ENCODE measurements at regions not wholly inside any gene's neighbourhood (a gene's known extent, or its start where the extent isn't known, plus 50 kb on each side); places are given as distances from the start of the nearest gene placed in this dataset.

DNA sequence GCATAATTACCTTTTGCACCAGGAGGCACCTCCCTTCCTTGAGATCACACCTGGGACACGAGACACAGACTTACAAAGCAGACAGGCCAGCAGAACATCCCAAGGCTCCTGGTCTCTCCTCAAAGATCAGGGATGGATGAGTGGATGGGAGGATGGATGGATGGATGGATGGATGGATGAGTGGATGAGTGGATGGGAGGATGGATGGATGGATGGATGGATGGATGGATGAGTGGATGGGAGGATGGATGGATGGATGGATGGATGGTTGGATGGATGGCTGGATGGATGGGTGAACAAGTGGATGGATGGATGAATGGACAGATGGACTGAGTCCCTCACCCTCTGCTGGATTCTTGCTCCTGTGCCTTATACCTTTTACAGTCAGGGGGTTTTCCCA, 364.0 kb downstream of the BCOR start:
- no CpG with 5 or more reads among the region's 1 CpG for WGBS, 2 experiments (ENCODE audit: extremely low coverage in 2 of 2, insufficient read length in 1 of 2)
- Histone ChIP-seq H2AFZ (replicated peaks; ENCODE audit: low read length, poor library complexity) (no peak overlapping the region), H4K5ac (ENCODE audit: low read depth, low read length) (no peak overlapping the region), H3K4me3 (ENCODE audit: insufficient read depth, low read depth, low read length) (no peak overlapping the region), H4K91ac (ENCODE audit: insufficient read depth, low read depth, low read length) (no peak overlapping the region), H3K9me3 (ENCODE audit: control insufficient read depth, insufficient read depth, low read length) (peaks cover 2% of the 10 kb centered on the region; the same call in 1 of the 2 replicates), H3K4me1 (ENCODE audit: control insufficient read depth, insufficient read depth, low read length) (peaks cover 10% of the 10 kb centered on the region), H2BK15ac (ENCODE audit: low read depth, low read length) (no peak overlapping the region), H3K23ac (ENCODE audit: low read depth, low read length) (no peak overlapping the region), H3K18ac (ENCODE audit: low read depth, low read length) (no peak overlapping the region), H4K8ac (ENCODE audit: low read depth in 2 of 2, low read length in 2 of 2) (no peak overlapping the region), H2AK9ac (replicated peaks; ENCODE audit: low read depth, low read length, poor library complexity) (no peak overlapping the region), H3K36me3 (ENCODE audit: control insufficient read depth, insufficient read depth, low read length) (no peaks in the 10 kb centered on the region), H3K79me1 (ENCODE audit: low read depth in 1 of 2, low read length in 2 of 2) (no peaks in the 10 kb centered on the region), H2BK20ac (ENCODE audit: low read depth, low read length) (no peak overlapping the region), H3K14ac (replicated peaks; ENCODE audit: low read depth, low read length) (no peak overlapping the region), H3K56ac (ENCODE audit: extremely low read depth, insufficient read depth, low read length) (no peak overlapping the region), H2BK120ac (ENCODE audit: low read depth, low read length) (no peak overlapping the region), H3K4me2 (ENCODE audit: low read depth, low read length) (no peak overlapping the region), H3K9ac (ENCODE audit: low read depth, low read length) (no peak overlapping the region), H3K27me3 (ENCODE audit: control insufficient read depth, insufficient read depth, low read length) (peaks cover 11% of the 10 kb centered on the region), H4K20me1 (ENCODE audit: insufficient read depth, low read length) (no peaks in the 10 kb centered on the region), H2BK5ac (ENCODE audit: low read depth, low read length, poor library complexity, severe bottlenecking) (no peak overlapping the region), H3K9me1 (ENCODE audit: insufficient read depth, low read length) (peaks cover 4% of the 10 kb centered on the region; the same call in 1 of the 2 replicates), H3K4ac (ENCODE audit: low read depth, low read length) (no peak overlapping the region), H2AK5ac (ENCODE audit: low read depth, low read length) (no peak overlapping the region), H3K27ac (ENCODE audit: insufficient read depth, low read length) (no peak overlapping the region)
- no peak for ATAC-seq (ENCODE audit: low read depth)
- ChIA-PET CTCF (no interaction called here), POLR2A (ENCODE audit: unreplicated experiment) (no interaction called here)
- intact Hi-C loops (cut with micrococcal nuclease), result loop anchor here (5.0 to 10.0 kb wide), 3 partner anchors 169 to 421 kb away; no protein-coding TSS in a partner anchor
- BruUV-seq (replicated peaks), result no TSS peak
- in situ Hi-C loops (cut with MboI; ENCODE audit: low sequenced_read_pairs), result loop anchor here (10.0 kb wide), 2 partner anchors 351 to 531 kb away; no protein-coding TSS in a partner anchor
- TF ChIP-seq USF2 (IDR thresholded peaks at IDR 0.05; ENCODE audit: low read depth, low read length) (no peak), FOS (IDR thresholded peaks at IDR 0.05; ENCODE audit: low read depth, low read length) (no peak), CHD1 (IDR thresholded peaks at IDR 0.05; ENCODE audit: low read depth, low read length) (no peak), NFE2L2 (IDR thresholded peaks at IDR 0.05; ENCODE audit: low read depth, low read length) (no peak), RFX5 (IDR thresholded peaks at IDR 0.05; ENCODE audit: low read depth, low read length) (no peak), CEBPB (IDR thresholded peaks at IDR 0.05; ENCODE audit: low read depth, low read length) (no peak), SMC3 (IDR thresholded peaks at IDR 0.05; ENCODE audit: low read depth, low read length) (no peak), RAD21 (IDR thresholded peaks at IDR 0.05; ENCODE audit: low read length) (no peak), POLR2A (IDR thresholded peaks at IDR 0.05; ENCODE audit: low read depth, low read length) (no peak), MXI1 (IDR thresholded peaks at IDR 0.05; ENCODE audit: borderline replicate concordance, low read depth, low read length) (no peak), MAFK (IDR thresholded peaks at IDR 0.05; ENCODE audit: low read depth, low read length) (no peak), BHLHE40 (IDR thresholded peaks at IDR 0.05; ENCODE audit: low read depth, low read length) (no peak)
- TF ChIP-seq, protein P1, sequence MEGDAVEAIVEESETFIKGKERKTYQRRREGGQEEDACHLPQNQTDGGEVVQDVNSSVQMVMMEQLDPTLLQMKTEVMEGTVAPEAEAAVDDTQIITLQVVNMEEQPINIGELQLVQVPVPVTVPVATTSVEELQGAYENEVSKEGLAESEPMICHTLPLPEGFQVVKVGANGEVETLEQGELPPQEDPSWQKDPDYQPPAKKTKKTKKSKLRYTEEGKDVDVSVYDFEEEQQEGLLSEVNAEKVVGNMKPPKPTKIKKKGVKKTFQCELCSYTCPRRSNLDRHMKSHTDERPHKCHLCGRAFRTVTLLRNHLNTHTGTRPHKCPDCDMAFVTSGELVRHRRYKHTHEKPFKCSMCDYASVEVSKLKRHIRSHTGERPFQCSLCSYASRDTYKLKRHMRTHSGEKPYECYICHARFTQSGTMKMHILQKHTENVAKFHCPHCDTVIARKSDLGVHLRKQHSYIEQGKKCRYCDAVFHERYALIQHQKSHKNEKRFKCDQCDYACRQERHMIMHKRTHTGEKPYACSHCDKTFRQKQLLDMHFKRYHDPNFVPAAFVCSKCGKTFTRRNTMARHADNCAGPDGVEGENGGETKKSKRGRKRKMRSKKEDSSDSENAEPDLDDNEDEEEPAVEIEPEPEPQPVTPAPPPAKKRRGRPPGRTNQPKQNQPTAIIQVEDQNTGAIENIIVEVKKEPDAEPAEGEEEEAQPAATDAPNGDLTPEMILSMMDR (conservative IDR thresholded peaks at IDR 0.05; ENCODE audit: low read depth, low read length), result no peak
- TF ChIP-seq, protein P2, sequence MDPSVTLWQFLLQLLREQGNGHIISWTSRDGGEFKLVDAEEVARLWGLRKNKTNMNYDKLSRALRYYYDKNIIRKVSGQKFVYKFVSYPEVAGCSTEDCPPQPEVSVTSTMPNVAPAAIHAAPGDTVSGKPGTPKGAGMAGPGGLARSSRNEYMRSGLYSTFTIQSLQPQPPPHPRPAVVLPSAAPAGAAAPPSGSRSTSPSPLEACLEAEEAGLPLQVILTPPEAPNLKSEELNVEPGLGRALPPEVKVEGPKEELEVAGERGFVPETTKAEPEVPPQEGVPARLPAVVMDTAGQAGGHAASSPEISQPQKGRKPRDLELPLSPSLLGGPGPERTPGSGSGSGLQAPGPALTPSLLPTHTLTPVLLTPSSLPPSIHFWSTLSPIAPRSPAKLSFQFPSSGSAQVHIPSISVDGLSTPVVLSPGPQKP (IDR thresholded peaks at IDR 0.05; ENCODE audit: borderline replicate concordance, low read depth, low read length), result no peak
- no peak for DNase-seq
- dilution Hi-C loops (cut with HindIII; ENCODE audit: low sequenced_read_pairs, unreplicated experiment), result no loop called here

Data from IMR-90 (cell line).